HepG2 (cell line): ENCODE measurements at regions not wholly inside any gene's neighbourhood (a gene's known extent, or its start where the extent isn't known, plus 50 kb on each side); places are given as distances from the start of the nearest gene placed in this dataset.
"Not testable (repeated sequence)": the region's sequence is repeated elsewhere in the genome, so short reads cannot be mapped to it uniquely, and the experiment has no call there.

ENCODE experiments used
- AGO2 ChIP-seq: fragments of 200-400 bp; formaldehyde crosslinking; optimal IDR thresholded peaks from 2 replicates; pipeline ENCODE3; 2017; ENCODE audit warnings: mild to moderate bottlenecking, low read depth, low read length, moderate library complexity
- HMGXB3 ChIP-seq: sonication (generic); formaldehyde crosslinking; IDR thresholded peaks from 2 replicates; pipeline ENCODE4 v1.4.0; 2020; ENCODE audit warnings: missing genetic modification reagents, borderline replicate concordance
- KAT2B ChIP-seq: fragments of 150-350 bp; IDR thresholded peaks from 2 replicates; pipeline ENCODE4 v1.6.1; 2014; ENCODE audit warnings: low read depth, low read length, borderline replicate concordance
- ZZZ3 ChIP-seq: sonication (generic); formaldehyde crosslinking; IDR thresholded peaks from 2 replicates; pipeline ENCODE4 v1.4.0; 2020; ENCODE audit warnings: missing genetic modification reagents, mild to moderate bottlenecking, borderline replicate concordance
- TF ChIP-seq, protein P1 (sequence below): sonication (generic); formaldehyde crosslinking; IDR thresholded peaks from 2 replicates; pipeline ENCODE4 v1.4.0; 2020; ENCODE audit warnings: mild to moderate bottlenecking, missing genetic modification reagents

DNA sequence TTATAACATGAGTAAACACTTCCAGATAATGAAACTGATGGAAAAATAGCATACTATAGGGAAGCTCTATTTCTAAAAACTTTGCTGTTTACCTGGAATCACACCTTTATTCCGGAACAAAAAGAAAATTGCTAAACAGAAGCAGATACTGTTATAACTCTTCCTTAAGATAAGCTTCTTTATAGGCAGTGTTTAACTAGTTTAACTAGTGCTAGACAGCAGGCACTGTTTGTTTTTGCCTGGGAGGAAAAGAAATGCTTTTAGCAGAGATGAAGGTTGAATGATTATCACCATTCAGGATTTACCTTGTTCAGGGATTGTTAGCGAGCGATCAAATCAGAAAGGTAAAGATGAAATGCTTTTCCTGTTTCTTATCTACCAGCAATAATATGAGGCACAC, 54.7 kb upstream of the PDPR start:
- not testable (repeated sequence) for TF ChIP-seq AGO2; HMGXB3 (CRISPR knock-in tag); ZZZ3 (CRISPR knock-in tag); KAT2B
- TF ChIP-seq, protein P1, sequence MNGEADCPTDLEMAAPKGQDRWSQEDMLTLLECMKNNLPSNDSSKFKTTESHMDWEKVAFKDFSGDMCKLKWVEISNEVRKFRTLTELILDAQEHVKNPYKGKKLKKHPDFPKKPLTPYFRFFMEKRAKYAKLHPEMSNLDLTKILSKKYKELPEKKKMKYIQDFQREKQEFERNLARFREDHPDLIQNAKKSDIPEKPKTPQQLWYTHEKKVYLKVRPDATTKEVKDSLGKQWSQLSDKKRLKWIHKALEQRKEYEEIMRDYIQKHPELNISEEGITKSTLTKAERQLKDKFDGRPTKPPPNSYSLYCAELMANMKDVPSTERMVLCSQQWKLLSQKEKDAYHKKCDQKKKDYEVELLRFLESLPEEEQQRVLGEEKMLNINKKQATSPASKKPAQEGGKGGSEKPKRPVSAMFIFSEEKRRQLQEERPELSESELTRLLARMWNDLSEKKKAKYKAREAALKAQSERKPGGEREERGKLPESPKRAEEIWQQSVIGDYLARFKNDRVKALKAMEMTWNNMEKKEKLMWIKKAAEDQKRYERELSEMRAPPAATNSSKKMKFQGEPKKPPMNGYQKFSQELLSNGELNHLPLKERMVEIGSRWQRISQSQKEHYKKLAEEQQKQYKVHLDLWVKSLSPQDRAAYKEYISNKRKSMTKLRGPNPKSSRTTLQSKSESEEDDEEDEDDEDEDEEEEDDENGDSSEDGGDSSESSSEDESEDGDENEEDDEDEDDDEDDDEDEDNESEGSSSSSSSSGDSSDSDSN (CRISPR knock-in tag) = not testable (repeated sequence)
